WTC11 (cell line): ENCODE measurements at regions not wholly inside any gene's neighbourhood (a gene's known extent, or its start where the extent isn't known, plus 50 kb on each side); places are given as distances from the start of the nearest gene placed in this dataset.

Source experiments
- ATAC-seq: fragments of 200-7000 bp; cut with Tn5 transposase; 2 replicates; pipeline ENCODE4 v1.10.0; 2021; ENCODE audit warnings: mild to moderate bottlenecking, moderate library complexity
- CTCF ChIA-PET: fragments of 300-600 bp; sonication (Branson Sonifier 250); formaldehyde crosslinking; loops from one replicate; lab custom pipeline; 2021; ENCODE audit warnings: antibody characterized with exemption; lab: Charles Lee
- POLR2A ChIA-PET: fragments of 350-600 bp; sonication (Branson Sonifier 250); formaldehyde crosslinking; loops from one replicate; lab custom pipeline; 2021; ENCODE audit warnings: antibody characterized with exemption; lab: Charles Lee
- DNase-seq: peaks from one replicate; pipeline ENCODE4 v3.0.0; 2021; ENCODE audit warnings: low spot score
- H3K27ac Mint-ChIP-seq: 2 replicates; pipeline ENCODE4 v1.8.0; 2021; ENCODE audit warnings: mixed read lengths
- H3K27me3 Mint-ChIP-seq: 2 replicates; pipeline ENCODE4 v1.8.0; 2021; ENCODE audit warnings: low read depth, mild to moderate bottlenecking, moderate library complexity, mixed read lengths
- H3K36me3 Mint-ChIP-seq: 2 replicates; pipeline ENCODE4 v1.8.0; 2021; ENCODE audit warnings: mixed read lengths
- H3K4me1 Mint-ChIP-seq: 2 replicates; pipeline ENCODE4 v1.8.0; 2022; ENCODE audit warnings: mixed read lengths
- H3K4me3 Mint-ChIP-seq: 2 replicates; pipeline ENCODE4 v1.8.0; 2021; ENCODE audit warnings: mild to moderate bottlenecking, moderate library complexity, mixed read lengths
- H3K9me3 Mint-ChIP-seq: 2 replicates; pipeline ENCODE4 v1.8.0; 2021; ENCODE audit warnings: mixed read lengths
- ATF1 ChIP-seq: sonication (generic); formaldehyde crosslinking; IDR thresholded peaks from 2 replicates; pipeline ENCODE4 v1.8.1; 2023; ENCODE audit warnings: mild to moderate bottlenecking, moderate library complexity, missing genetic modification reagents
- CBFB ChIP-seq: sonication (generic); formaldehyde crosslinking; IDR thresholded peaks from 2 replicates; pipeline ENCODE4 v1.8.1; 2022; ENCODE audit warnings: mild to moderate bottlenecking, low read depth, missing genetic modification reagents
- CTCF ChIP-seq: fragments of 200-600 bp; IDR thresholded peaks from 2 replicates; pipeline ENCODE4 v1.8.0; 2022; ENCODE audit warnings: antibody characterized with exemption
- ESRRA ChIP-seq: sonication (generic); formaldehyde crosslinking; IDR thresholded peaks from 2 replicates; pipeline ENCODE4 v1.8.1; 2022; ENCODE audit warnings: mild to moderate bottlenecking, missing genetic modification reagents, borderline replicate concordance
- ETV6 ChIP-seq: sonication (generic); formaldehyde crosslinking; IDR thresholded peaks from 2 replicates; pipeline ENCODE4 v1.8.1; 2022; ENCODE audit warnings: mild to moderate bottlenecking, missing genetic modification reagents
- FOXP1 ChIP-seq: sonication (generic); formaldehyde crosslinking; IDR thresholded peaks from 2 replicates; pipeline ENCODE4 v1.8.0; 2022; ENCODE audit warnings: missing genetic modification reagents, mild to moderate bottlenecking, moderate library complexity, borderline replicate concordance
- JUN ChIP-seq: sonication (generic); formaldehyde crosslinking; IDR thresholded peaks from 2 replicates; pipeline ENCODE4 v1.8.0; 2023; ENCODE audit warnings: mild to moderate bottlenecking, missing genetic modification reagents
- KAT7 ChIP-seq: sonication (generic); formaldehyde crosslinking; IDR thresholded peaks from 2 replicates; pipeline ENCODE4 v1.8.1; 2023; ENCODE audit warnings: missing genetic modification reagents, mild to moderate bottlenecking, borderline replicate concordance
- NFATC4 ChIP-seq: fragments of 250-450 bp; sonication (Bioruptor Pico); IDR thresholded peaks from 2 replicates; pipeline ENCODE4 v1.9.0; 2021; ENCODE audit warnings: mild to moderate bottlenecking
- NFE2L1 ChIP-seq: sonication (generic); formaldehyde crosslinking; IDR thresholded peaks from 2 replicates; pipeline ENCODE4 v1.8.1; 2023; ENCODE audit warnings: missing genetic modification reagents
- RELA ChIP-seq: sonication (generic); formaldehyde crosslinking; IDR thresholded peaks from 2 replicates; pipeline ENCODE4 v1.8.1; 2022; ENCODE audit warnings: missing genetic modification reagents, mild to moderate bottlenecking, borderline replicate concordance
- STAT6 ChIP-seq: sonication (generic); formaldehyde crosslinking; conservative IDR thresholded peaks from 2 replicates; pipeline ENCODE4 v1.8.1; 2023; ENCODE audit warnings: mild to moderate bottlenecking, low read depth, missing genetic modification reagents, moderate library complexity
- TCF7 ChIP-seq: sonication (generic); formaldehyde crosslinking; IDR thresholded peaks from 2 replicates; pipeline ENCODE4 v1.8.0; 2022; ENCODE audit warnings: mild to moderate bottlenecking, low read depth, missing genetic modification reagents, moderate library complexity
- TEAD4 ChIP-seq: sonication (generic); formaldehyde crosslinking; IDR thresholded peaks from 2 replicates; pipeline ENCODE4 v1.8.0; 2022; ENCODE audit warnings: mild to moderate bottlenecking, missing genetic modification reagents
- ZMAT4 ChIP-seq: fragments of 250-450 bp; sonication (Bioruptor Pico); IDR thresholded peaks from 2 replicates; pipeline ENCODE4 v1.9.0; 2021; ENCODE audit warnings: mild to moderate bottlenecking
- ZNF219 ChIP-seq: sonication (generic); formaldehyde crosslinking; IDR thresholded peaks from 2 replicates; pipeline ENCODE4 v1.8.0; 2023; ENCODE audit warnings: missing genetic modification reagents, mild to moderate bottlenecking, borderline replicate concordance
- TF ChIP-seq, protein P1 (sequence below): sonication (generic); formaldehyde crosslinking; IDR thresholded peaks from 2 replicates; pipeline ENCODE4 v1.8.0; 2023; ENCODE audit warnings: missing genetic modification reagents, mild to moderate bottlenecking, borderline replicate concordance
- TF ChIP-seq, protein P2 (sequence below): sonication (generic); formaldehyde crosslinking; IDR thresholded peaks from 2 replicates; pipeline ENCODE4 v1.8.0; 2023; ENCODE audit warnings: missing genetic modification reagents
- TF ChIP-seq, protein P3 (sequence below): fragments of 250-450 bp; sonication (Bioruptor Pico); IDR thresholded peaks from 2 replicates; pipeline ENCODE4 v1.9.0; 2021; ENCODE audit warnings: moderate library complexity, mild to moderate bottlenecking, inconsistent platforms, borderline replicate concordance

DNA sequence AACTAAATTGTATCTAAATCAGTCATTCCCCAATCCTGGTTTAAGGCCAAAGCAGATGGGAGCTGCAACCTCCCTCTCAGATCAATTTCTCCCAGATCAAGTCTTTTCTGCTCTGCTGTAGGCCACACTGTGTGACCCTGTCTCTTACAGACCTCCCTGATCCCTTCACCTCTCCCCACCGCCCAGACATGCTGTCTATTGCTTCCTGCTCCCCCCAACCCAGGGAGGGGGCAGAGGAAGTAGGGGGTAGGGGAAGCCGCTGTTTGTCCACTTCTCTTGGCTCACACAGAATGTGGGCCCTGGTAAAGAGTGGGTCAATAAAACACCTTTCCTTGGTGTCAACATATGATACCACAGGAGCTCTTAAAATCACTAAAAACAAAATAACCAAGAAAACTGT lies 226.3 kb downstream of the ENC1 start (continued):
- TF ChIP-seq, protein P1, sequence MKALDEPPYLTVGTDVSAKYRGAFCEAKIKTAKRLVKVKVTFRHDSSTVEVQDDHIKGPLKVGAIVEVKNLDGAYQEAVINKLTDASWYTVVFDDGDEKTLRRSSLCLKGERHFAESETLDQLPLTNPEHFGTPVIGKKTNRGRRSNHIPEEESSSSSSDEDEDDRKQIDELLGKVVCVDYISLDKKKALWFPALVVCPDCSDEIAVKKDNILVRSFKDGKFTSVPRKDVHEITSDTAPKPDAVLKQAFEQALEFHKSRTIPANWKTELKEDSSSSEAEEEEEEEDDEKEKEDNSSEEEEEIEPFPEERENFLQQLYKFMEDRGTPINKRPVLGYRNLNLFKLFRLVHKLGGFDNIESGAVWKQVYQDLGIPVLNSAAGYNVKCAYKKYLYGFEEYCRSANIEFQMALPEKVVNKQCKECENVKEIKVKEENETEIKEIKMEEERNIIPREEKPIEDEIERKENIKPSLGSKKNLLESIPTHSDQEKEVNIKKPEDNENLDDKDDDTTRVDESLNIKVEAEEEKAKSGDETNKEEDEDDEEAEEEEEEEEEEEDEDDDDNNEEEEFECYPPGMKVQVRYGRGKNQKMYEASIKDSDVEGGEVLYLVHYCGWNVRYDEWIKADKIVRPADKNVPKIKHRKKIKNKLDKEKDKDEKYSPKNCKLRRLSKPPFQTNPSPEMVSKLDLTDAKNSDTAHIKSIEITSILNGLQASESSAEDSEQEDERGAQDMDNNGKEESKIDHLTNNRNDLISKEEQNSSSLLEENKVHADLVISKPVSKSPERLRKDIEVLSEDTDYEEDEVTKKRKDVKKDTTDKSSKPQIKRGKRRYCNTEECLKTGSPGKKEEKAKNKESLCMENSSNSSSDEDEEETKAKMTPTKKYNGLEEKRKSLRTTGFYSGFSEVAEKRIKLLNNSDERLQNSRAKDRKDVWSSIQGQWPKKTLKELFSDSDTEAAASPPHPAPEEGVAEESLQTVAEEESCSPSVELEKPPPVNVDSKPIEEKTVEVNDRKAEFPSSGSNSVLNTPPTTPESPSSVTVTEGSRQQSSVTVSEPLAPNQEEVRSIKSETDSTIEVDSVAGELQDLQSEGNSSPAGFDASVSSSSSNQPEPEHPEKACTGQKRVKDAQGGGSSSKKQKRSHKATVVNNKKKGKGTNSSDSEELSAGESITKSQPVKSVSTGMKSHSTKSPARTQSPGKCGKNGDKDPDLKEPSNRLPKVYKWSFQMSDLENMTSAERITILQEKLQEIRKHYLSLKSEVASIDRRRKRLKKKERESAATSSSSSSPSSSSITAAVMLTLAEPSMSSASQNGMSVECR (CRISPR knock-in tag) = no peak

- no peaks in the 10 kb centered on the region for H3K27me3 Mint-ChIP-seq
These were observed 227.0 kb downstream of the ENC1 start for GRCh38 chr5:74413403-74414048.

DNA sequence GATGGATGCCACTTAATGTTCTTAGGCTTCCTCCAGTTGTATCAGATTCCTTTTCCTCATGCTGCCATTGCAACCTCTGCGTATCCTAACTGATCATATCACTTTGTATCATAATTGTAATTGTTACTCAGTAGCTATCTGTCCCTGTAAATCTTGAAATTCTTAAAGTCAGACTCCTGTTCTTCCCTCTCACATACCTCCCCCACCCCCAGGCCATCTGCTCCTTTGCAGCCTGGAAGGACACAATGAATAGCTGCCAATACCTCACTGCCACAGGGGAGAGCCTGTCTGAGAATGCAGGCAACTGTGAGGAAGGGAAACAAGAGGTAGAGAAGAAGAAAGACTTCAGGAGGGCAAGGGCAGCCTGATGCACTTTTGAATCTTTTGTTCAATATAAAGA lies 228.5 kb downstream of the ENC1 start:
- DNase-seq = peak; percentile 34
- ChIA-PET CTCF (interaction anchor here (1.2 to 1.9 kb wide), 2 partner anchors 17 to 20 kb away, joined by 5 read pairs; no protein-coding TSS in a partner anchor), POLR2A (no interaction called here)
- ATAC-seq = peak; percentile 95
- no peaks in the 10 kb centered on the region for H3K36me3 Mint-ChIP-seq
- no peak overlapping the region for H3K27ac Mint-ChIP-seq
- H3K9me3 Mint-ChIP-seq = no peaks in the 10 kb centered on the region
- no peaks in the 10 kb centered on the region for H3K27me3 Mint-ChIP-seq
- peaks cover 15% of the 10 kb centered on the region for H3K4me1 Mint-ChIP-seq
- H3K4me3 Mint-ChIP-seq = no peak overlapping the region
- TF ChIP-seq, protein P2, sequence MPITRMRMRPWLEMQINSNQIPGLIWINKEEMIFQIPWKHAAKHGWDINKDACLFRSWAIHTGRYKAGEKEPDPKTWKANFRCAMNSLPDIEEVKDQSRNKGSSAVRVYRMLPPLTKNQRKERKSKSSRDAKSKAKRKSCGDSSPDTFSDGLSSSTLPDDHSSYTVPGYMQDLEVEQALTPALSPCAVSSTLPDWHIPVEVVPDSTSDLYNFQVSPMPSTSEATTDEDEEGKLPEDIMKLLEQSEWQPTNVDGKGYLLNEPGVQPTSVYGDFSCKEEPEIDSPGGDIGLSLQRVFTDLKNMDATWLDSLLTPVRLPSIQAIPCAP (CRISPR knock-in tag) = no peak
- TF ChIP-seq TCF7 (CRISPR knock-in tag) = no peak
- no peak for TF ChIP-seq ATF1 (CRISPR knock-in tag)
- no peak for TF ChIP-seq CTCF
- no peak for TF ChIP-seq FOXP1
- TF ChIP-seq ZMAT4 (CRISPR knock-in tag) = no peak
- TF ChIP-seq, protein P3, sequence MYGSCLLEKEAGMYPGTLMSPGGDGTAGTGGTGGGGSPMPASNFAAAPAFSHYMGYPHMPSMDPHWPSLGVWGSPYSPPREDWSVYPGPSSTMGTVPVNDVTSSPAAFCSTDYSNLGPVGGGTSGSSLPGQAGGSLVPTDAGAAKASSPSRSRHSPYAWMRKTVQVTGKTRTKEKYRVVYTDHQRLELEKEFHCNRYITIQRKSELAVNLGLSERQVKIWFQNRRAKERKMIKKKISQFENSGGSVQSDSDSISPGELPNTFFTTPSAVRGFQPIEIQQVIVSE = no peak
- no peak for TF ChIP-seq ETV6 (CRISPR knock-in tag)

More at GRCh38 chr5:74413403-74414048, 227.0 kb downstream of the ENC1 start:
- ATAC-seq (no peak), DNase-seq (no peak)
- ChIA-PET POLR2A (no interaction called here), CTCF (interaction anchor here (1.2 kb wide), 1 partner anchor 19 kb away, joined by 5 read pairs; no protein-coding TSS in a partner anchor)
- TF ChIP-seq ZNF219 (CRISPR knock-in tag) (no peak), ESRRA (no peak), NFATC4 (no peak), ATF1 (CRISPR knock-in tag) (no peak), JUN (no peak), KAT7 (CRISPR knock-in tag) (no peak), CBFB (CRISPR knock-in tag) (no peak), STAT6 (CRISPR knock-in tag) (no peak), TEAD4 (CRISPR knock-in tag) (no peak), RELA (CRISPR knock-in tag) (no peak), NFE2L1 (no peak)
- peaks cover 15% of the 10 kb centered on the region for H3K4me1 Mint-ChIP-seq
- H3K4me3 Mint-ChIP-seq = no peak overlapping the region
- H3K9me3 Mint-ChIP-seq = no peaks in the 10 kb centered on the region
- H3K27ac Mint-ChIP-seq = no peak overlapping the region
- H3K36me3 Mint-ChIP-seq = no peaks in the 10 kb centered on the region
